DMS 273 treated with DMSO at 0.1 percent for 48 hours (cell line): ENCODE measurements at regions not wholly inside any gene's neighbourhood (a gene's known extent, or its start where the extent isn't known, plus 50 kb on each side); places are given as distances from the start of the nearest gene placed in this dataset.

Experiments
- DNase-seq: peaks from one replicate; lab custom pipeline; 2025; lab: John Stamatoyannopoulos, UW

DNA sequence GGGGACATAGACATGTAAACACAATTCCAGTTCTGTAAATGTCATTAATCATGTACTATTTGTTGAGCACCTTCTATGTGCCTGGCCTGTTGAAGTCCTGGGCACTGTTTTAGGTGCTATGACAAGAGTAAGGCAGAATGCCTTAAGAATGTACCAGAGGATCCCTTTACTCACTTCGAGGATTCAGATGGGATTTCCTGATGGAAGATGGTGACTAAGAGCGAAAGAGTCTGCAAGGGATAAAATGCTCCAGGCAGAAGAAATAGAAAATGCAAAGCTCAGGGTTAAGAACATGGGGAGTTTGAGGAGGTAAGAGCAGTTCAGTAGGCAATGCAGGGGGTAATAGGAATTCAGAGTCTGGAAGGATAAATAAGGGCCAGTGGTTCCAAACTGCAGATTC, 671.3 kb upstream of the TBX3 start:
- DNase-seq, result no peak

DNA sequence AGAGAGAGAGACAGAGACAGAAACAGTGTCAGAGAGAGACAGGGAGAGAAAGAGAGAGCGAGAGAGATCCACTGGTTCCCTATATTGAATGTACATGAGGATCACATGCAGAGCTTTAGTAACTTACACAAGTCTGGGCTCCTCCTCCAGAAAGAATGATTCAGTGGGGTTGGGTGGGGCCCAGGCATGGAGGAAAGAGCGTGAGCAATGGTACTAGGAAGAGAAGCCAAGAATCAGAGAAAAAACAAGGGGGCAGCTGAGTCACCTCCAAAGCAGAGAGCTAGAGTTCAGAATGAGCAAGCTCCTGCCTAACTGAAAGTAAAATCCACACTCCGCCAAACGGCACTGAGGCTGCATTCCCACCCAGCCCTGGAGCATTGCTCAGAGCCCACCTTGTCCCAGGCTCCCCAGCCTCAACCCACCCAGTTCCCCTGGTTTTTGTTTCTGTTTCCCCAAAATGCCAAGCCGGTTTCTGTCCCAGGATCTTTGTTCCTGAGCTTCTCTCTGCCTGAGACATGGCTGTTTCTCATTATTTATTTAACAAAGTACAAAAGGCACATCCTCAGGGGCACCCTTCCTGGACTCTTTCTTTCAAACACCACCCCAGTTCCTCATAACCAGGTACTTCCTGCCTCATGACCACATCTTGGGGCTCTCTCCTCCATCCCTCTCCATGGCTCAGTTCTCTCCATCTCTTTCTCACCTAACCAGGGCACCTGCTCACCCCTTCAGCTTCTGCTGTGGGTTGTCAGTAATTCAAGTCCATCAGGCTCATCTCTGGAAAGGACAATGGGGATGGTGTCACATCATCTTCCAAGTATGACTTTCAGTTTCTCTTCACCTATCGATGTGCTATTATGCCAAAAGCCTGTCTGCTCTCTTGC, 670.3 kb upstream of the TBX3 start:
- DNase-seq, result no peak

DNA sequence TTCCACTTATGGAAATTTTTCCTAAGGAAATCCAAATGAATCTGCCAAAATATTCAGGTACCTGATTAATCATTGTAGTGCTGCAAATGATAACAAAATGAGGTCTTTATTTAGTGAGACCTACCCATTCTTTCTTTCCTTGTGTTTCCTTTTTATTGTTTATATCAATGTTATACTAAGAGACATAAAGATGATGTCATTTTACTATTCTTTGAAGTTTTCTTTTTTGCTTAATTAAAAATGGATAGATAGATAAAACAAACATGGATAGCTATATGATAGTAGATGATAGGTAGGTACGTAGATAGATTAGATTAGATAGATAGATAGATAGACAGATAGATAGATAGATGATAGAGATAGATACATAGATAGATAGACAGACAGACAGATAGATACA, 669.5 kb upstream of the TBX3 start:
- DNase-seq, result no peak

DNA sequence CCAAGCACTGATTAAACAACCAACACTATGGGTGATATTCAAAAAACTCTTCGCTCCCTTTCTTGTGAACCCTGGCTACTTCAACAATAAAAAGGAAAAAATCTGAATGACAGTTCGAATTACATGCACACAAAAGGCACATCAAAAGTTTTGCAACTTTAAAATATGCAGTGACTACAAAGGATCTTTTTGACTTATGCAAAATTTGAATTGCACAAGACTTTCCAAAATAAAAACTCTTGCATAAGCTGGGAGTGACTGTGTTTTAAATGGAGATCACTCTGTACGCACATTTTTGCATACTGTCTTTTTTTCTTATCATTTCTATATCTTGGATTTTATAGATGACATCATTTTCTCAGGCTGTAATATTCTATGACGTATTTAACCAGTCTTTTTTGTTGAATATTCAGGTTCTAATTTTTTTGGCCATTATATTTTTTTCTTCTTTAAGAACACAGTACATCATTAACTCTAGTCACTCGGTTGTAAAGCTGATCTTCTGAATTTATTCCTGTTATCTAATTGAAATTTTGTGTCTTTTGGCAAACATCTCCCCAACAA, 667.6 kb upstream of the TBX3 start:
- DNase-seq, result no peak

DNA sequence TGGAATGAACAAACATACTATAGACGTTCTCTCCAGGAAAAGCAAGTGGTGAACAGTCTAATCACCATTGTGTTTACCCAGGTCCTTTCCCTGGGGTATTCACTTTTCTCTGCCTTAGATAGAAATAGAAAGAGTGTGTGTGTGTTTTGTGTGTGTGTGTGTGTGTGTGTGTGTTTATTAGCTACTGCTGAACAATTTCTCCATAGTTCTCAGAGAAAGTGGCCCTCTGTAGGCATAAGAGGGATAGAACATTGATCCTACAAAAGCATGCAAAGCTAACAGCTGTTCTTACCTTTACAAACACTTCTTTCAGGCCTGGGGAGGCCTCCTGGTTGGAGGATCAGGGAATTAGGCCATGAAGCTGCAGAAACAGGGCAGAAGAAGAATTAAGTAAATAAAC, 665.7 kb upstream of the TBX3 start:
- no peak for DNase-seq

DNA sequence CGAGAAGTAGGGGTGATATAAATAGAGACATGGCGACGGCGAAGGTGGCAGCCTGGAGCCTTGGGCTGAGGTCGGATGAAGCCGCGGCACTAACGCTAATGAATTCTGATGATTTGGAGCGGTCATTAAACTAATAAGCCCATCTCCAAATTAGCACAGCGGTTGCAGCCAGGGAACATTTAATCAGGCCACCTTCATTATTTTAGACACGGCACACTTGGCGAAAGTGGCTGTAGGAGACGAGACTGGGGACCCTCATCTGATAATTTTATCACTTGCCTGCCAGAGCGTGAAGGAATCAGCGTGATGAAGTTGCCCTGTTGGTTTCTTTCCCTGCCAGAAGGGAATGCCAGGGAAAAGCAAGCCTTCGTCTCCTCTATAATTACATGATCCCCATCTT, 664.3 kb upstream of the TBX3 start:
- no peak for DNase-seq

DNA sequence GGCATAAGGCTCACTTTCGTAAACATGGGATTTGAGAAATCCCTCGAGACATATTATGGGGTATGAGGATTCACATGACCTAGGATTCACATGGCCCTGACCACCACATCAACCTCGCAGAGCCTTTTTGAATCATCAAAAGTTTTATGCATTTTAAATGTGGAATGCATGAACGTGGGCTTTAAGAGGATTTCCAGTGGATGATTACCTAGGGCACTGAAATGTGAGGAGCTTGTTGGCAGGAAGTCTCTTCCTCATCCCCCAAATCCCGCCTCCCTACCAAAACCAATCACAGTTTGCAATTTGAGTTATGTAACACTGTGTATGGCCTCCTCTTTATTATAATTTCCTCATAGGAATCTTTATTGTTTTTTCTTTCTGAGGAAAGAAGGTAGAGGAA, 659.6 kb upstream of the TBX3 start:
- no peak for DNase-seq

DNA sequence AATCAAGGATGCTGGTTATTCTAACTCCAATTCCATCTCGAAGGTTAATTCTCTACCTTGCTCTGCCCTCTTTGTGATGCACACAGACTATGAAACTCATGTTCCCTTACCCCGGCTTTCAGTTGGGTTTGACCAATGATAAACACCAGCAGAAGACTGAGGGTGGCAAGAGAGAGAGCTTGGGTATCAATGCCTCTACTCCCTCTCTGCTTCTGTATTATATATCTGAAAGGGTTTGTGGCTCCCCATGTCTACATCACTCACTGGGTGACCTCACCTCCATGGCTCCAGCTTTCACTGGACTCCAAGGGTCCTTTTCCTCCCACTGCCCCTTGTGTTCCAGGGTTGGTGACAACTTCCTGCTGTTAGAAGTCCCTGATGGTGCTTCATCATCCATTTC, 659.0 kb upstream of the TBX3 start:
- no peak for DNase-seq

DNA sequence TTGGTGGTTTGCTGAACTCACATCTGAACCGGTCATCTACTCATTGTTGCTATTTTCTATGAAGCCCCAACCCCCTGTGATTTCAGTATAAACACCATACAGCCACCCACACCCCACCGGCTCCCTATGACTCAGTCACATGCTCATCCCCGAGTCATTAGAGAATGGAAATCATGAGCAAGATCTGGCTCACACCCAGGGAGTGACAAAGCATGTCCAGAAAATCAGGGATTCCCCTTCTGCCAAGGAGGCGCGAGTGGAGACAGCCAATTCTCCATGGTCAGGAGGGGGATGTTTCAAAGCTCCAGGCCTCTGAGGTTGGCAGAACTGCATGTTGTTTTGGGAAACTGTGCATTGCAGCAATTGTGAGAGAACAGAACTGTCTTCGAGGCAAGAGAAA, 657.5 kb upstream of the TBX3 start:
- DNase-seq, result no peak

DNA sequence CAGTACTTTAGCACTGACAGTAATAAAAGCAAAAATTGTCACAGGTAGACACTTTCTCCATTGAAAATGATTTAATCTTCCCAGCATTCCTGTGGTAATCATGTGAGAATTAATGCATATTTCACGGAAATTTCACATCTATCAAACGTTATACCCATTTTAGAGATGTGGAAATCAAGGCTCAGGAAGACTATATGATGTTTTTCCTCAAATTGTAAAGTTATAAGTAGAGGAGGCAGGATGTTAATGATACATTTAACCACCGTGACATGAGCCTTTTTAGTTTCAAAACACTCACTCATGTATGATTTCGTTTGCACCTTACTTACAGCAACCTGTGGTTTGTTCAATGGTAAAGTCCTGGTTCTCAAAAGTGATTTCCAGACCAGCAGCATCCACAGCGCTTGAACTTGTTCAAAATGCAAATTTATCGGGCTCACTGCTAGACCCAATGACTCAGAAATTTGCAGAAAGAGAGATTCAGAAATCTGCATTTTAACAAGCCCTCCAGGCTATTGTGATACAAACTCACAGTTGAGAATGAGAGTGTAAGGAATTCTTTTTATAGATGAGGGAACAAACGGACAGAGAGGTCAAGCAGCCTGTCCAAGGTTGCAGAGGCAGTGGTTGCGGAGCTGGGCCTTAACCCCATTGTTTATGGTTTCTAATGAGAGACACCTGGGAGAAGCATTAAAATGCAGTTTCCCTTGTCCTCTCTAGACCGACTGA, 654.8 kb upstream of the TBX3 start:
- no peak for DNase-seq

DNA sequence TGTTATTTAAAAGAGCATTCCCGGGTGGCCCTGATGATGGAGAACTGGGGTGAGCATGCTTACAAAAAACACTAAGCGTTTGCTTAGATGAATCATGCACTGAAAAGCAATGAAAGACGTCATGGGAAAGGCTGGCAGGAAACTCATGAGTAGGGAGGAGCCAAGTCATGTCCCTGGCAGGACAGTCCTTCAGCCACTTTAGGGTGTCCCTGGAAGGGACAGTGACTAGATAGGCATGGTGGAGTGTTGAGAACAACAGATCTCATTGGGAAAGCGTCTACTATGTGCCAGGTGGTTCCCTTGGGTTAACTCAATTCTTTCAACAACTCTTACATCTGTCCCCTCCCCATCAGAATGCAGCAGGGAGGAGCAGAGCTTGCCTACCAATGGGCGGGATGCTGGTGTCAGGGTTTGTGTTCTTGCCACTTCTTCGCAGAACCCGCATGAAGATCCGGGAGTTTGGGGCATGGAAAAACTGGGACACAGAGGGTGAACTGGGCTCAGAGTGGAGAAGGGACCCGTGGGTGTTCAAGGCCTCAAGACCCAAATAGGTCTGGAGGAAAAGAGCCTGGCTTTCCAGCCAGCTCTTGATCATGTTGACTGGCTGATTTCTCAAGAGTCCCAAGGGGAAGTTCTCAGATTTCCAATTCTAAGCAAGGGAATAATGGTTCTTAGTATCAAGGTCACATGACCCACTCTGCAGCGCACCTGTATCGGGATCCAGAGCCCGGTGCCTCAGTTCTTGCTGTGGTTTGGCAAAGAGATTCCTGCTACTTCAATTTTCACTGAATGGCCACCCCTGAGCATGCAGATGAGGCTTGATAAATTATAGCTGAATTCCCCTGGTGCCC, 653.9 kb upstream of the TBX3 start:
- DNase-seq, result no peak

DNA sequence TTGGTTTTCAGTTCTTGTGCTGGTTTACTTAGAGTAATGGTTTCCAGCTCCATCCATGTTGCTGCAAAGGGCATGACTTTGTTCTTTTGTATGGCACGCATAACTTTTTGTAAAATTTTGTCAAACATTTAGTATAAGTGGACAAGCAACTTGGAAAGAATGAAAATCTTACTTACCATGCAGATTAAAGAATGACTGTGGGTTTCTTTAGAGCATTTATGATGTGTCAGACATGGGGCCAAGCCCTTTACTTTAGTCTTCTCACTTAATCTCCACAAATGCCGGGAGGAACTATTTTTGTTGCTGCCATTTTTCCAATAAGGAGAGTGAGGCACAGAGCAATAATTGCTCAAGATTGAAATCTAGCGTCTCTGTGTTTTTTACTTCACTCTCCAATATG, 652.5 kb upstream of the TBX3 start:
- DNase-seq, result no peak

DNA sequence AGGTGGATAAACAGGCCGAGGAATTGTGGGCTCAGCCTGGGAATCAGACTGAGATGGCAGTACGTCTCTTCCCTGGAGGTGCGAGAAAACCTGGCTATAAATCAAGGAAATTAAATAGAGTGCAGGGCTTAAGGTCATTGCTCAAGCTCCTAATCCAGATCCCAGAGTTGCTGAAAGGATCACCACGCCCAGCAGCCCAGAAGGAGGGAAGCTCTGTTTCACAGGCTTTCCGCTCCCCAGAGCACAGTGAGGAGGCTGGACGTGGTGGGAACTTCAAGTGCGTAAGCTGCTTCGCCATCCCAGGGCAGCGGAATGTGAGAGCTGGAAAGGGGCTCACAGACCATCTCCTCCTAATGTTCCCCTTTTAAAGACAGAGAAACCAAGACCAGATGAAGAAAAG, 651.6 kb upstream of the TBX3 start:
- no peak for DNase-seq

DNA sequence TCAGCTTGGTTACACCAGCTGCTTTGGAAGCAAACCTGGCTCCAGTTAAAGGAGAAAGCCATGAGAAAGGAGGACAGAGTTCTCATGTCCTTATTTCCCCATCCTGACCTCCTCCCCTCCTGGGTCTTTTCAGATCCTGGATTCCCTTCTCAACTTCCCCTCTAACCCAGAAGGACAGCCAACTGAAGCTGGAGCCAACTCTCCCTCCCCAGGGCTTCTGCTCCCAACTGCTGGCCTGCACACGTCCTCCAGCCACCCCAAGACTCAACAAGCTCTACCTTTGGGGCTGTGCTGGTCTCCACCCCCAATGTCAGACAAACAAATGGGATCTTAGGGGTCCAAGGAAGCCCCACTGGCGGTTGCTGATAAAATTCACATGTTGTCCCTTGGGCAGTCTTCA, 651.1 kb upstream of the TBX3 start:
- DNase-seq, result no peak

DNA sequence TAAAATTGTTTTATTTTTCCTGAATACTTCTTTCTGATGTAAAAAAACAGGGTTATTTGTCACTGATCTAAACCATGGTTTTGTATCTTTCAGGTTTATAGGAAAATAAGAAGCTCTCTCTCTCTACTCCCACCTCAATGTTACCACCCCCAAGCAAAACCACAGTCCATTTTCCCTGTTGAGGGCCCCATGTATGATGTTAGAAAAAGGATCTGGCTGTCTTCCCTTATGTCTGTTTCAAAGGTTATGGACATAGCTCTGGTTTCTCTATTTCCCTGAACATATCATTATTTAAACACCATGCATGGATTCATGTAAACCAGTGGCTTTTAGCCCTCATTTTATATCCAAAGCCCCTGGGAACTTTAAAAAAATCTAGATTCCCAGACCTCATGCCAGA, 649.0 kb upstream of the TBX3 start:
- DNase-seq, result no peak

DNA sequence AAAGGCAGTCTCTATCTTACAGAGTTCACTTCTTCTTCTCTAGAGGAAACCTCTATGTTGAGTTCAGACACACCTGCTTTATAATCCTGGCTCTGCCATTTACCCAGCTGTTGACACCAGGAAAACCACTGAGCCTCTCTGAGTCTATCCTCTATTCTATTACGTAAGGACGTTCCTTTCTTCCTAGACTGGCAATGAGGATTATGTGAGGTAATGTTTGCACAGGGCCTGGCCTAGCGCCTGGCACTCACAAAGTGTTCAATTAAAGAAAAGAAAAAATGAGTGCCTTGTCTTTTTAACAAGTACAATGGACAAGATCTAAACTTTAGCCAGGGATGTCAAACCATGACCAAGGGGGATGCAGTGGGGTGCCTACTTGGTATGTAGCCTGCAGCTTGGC, 641.9 kb upstream of the TBX3 start:
- DNase-seq, result no peak

DNA sequence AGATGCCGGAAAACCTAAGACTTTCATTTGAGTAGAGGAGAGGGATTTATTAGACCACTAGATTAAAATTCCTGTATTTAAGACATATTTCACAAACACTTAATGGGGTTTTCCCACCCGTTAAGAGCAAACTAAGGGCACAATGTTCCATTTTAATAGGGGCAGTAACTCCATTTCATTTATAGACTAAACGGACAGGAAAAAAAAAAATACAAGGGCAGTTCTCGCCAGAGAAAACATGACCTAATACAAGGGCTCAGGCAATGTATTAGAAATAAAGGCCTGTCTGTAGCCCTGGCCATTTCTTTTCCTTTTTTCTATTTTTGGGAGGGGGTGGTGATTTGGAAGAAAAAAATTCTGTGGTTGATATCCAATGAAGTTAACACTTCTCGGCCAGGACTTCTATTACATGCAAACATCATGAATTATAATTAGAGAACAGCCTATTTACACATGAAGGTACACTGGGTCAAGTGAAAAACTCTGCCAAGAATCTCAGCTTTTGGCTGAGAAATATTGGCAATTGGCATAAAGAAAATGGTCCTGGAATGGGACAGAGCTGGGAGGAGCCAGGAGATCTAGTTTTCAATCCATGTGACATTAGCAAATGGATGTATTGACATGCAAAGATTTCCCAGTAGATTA, 641.1 kb upstream of the TBX3 start:
- DNase-seq, result no peak

DNA sequence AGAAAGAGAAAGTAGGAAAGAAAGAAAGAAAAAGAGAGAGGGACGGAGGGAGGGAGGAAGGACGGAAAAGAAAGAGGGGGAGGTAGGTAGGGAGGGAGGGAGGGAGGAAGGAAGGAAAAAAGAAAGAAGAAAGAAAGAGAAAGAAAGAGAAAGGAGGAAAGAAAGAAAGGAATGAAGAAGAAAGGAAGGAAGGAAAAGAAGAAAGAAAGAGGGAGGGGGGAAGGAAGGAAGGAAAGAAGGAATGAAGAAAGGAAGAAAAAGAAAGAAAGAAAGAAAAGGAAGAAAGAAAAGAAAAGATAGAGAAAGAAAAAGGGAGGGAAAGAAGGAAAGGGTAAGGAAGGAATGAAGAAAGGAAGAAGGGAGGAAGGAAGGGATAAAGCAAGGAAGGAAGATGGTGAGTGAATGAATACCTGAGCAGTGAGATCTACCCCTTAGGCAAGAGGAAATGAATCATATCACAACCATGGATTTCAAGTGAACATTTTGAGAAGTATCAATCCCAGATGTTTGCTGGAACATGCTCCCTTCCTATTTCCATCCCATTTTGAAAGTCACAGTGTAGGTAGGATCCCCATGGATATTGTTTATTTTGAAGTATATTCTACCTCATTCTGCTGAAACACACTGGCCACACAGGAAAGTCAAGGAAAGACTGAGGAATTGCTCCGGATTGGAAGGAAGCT, 639.4 kb upstream of the TBX3 start:
- no peak for DNase-seq

DNA sequence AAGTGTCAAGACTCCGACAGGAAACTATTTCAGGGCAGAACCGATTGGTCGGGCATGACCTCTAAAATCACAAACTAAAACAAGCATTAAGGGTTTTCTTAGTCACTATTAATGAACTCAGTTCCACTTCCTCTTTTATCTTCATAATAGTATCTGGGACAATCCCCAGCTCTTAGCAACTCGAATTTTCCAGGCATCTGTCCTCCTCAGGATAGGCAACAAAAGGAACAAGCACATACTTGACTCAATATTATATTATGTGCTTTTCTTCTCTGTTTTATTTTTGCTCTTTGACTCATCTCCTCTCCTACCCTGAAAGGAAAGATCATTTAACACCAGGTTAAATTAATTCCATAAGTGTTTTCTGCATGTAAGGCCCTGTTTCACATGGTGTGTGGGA, 638.3 kb upstream of the TBX3 start:
- DNase-seq, result no peak

DNA sequence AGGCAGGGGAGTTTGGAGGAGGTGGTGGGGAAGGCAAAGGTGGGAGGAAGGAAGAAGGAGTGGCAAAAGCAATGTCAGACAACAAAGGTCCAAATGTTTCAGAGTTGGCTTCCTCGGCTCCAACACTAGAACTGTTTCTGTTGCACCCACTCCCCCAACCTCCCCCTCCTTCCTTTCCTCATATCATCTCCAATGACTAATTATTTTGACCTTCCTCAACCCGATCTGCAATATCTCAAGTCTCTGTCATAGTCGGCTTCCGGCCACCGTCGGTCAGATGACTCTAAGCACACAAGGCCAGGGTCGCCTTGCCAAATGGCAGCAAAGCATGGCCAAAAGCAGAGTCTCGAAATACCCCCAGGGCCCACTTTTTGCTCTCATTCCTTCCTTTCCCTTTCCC, 637.0 kb upstream of the TBX3 start:
- no peak for DNase-seq

DNA sequence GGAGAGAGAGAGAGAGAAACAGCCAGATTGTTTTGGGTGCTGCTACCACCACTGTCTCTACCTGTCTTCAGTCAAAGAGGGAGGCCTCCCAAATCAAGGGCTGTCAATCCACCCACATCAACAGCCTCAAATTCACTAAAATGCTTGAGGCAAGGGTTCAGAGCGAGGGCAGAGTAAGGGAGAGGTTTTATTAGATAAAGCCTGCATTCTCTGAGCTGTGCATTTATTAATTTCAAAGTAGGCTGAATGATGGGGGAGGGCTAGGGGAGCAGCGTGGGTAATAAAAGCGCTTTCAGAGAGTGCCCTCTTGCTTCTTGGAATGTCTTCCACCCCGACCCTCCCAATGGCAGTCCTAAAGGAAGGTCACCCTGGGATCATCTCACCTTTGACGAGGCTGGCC, 636.5 kb upstream of the TBX3 start:
- DNase-seq, result no peak
